Stomach (tissue), 8 donors: ENCODE measurements at regions not wholly inside any gene's neighbourhood (a gene's known extent, or its start where the extent isn't known, plus 50 kb on each side); places are given as distances from the start of the nearest gene placed in this dataset.
"Not testable (repeated sequence)": the region's sequence is repeated elsewhere in the genome, so short reads cannot be mapped to it uniquely, and the experiment has no call there.

ENCODE experiments used
- DNase-seq, 2 donors: peaks; one replicate each; pipeline versions ENCODE4 v3.0.0 to v3.0.0-alpha.2; 2013 to 2019
- H3K27ac ChIP-seq, 5 donors: fragments of 200-600 bp in 4 of 5; sonication (generic) in 4 of 5; one replicate each; pipeline ENCODE4 v1.5.1; 2013 to 2019; ENCODE audit warnings: mild to moderate bottlenecking in 1 of 5, moderate library complexity in 1 of 5
- H3K27me3 ChIP-seq, 3 donors: fragments of 200-600 bp; sonication (generic); one replicate each; pipeline ENCODE4 v1.5.1; 2017 to 2019; ENCODE audit warnings: mixed run types in 1 of 3
- H3K36me3 ChIP-seq, 4 donors: fragments of 200-600 bp; sonication (generic); 1 replicate in 3 of 4; 2 replicates in 1 of 4; pipeline ENCODE4 v1.5.1; 2016 to 2019
- H3K4me1 ChIP-seq, 4 donors: fragments of 200-600 bp; sonication (generic); one replicate each; pipeline ENCODE4 v1.5.1; 2016 to 2019
- H3K4me3 ChIP-seq, 4 donors: fragments of 200-600 bp; sonication (generic) in 3 of 4; one replicate each; pipeline ENCODE4 v1.5.1; 2016 to 2019; ENCODE audit warnings: mild to moderate bottlenecking in 1 of 4
- H3K9me3 ChIP-seq, 4 donors: fragments of 200-600 bp; sonication (generic); one replicate each; pipeline ENCODE4 v1.5.1; 2016 to 2019
- CTCF ChIP-seq, 7 experiments: fragments of 450-650 bp in 4 of 7; fragments of 200-600 bp in 3 of 7; sonication (generic) in 3 of 7; IDR thresholded peaks; one replicate each; pipeline ENCODE4 v1.5.1; 2016 to 2019; ENCODE audit warnings: antibody characterized with exemption in 7 of 7, control low read depth in 2 of 7, mild to moderate bottlenecking in 1 of 7
- EP300 ChIP-seq: sonication (generic); formaldehyde crosslinking; IDR thresholded peaks from one replicate; pipeline ENCODE4 v1.6.1; 2017; ENCODE audit warnings: antibody characterized with exemption
- POLR2A ChIP-seq, 4 donors: fragments of 450-650 bp; IDR thresholded peaks; one replicate each; pipeline ENCODE4 v1.6.1; 2016; ENCODE audit warnings: antibody characterized with exemption in 4 of 4, control low read depth in 2 of 4, mild to moderate bottlenecking in 1 of 4, moderate library complexity in 1 of 4
- POLR2AphosphoS5 ChIP-seq, 3 donors: sonication (generic); formaldehyde crosslinking; IDR thresholded peaks; one replicate each; pipeline ENCODE4 v1.6.1; 2016; ENCODE audit warnings: antibody characterized with exemption in 3 of 3
- WGBS, 5 donors: extraction: QIAGEN DNeasy Blood & Tissue Kit in 3 of 5; methylation state at CpG; one replicate each; pipeline versions ENCODE4 v1.1.5 to v1.1.7; 2013 to 2018; 5-methylcytosine and 5-hydroxymethylcytosine counted together
- intact Hi-C: fragments of 100-400 bp; cut with DNase I; formaldehyde crosslinking; loops from one replicate; pipeline ENCODE4 v1.15.1; 2023; ENCODE audit warnings: low total_unique reads
- donor health status: healthy with polysubstance abuse.
- donor health status: Bipolar disorder and iron deficiency.
- donor health status: healthy.

- Histone ChIP-seq H3K27me3 (no peaks in the 10 kb centered on the region), H3K9me3 (peaks cover 0 to 46% (median 34%) of the 10 kb centered on the region in 4 donors), H3K4me3 (no peak overlapping the region), H3K36me3 (no peaks in the 10 kb centered on the region), H3K27ac (no peak overlapping the region), H3K4me1 (no peaks in the 10 kb centered on the region)
- no peak for DNase-seq
- intact Hi-C loops, result no loop called here
- TF ChIP-seq CTCF (IDR thresholded peaks at IDR 0.05), result no peak
- TF ChIP-seq EP300, result no peak
- no peak for TF ChIP-seq POLR2A (IDR thresholded peaks at IDR 0.05)
- no peak for TF ChIP-seq POLR2AphosphoS5 (IDR thresholded peaks at IDR 0.05)
- 7 to 61% (median 55%) methylated on average over 1 of the region's 1 CpG for WGBS, 5 donors
These were observed 836.7 kb downstream of the SLITRK5 start for GRCh38 chr13:88507909-88508308.

- H3K27ac ChIP-seq, H3K4me1 ChIP-seq, H3K36me3 ChIP-seq, DNase-seq, H3K27me3 ChIP-seq, H3K4me3 ChIP-seq, intact Hi-C loops: not testable (repeated sequence)
- H3K9me3 ChIP-seq, result peaks cover 0 to 32% (median 20%) of the 10 kb centered on the region in 4 donors
- 83 to 98% (median 93%) methylated on average over 1 to 3 of the region's 3 CpGs for WGBS, 5 donors
These were observed 841.8 kb downstream of the SLITRK5 start for GRCh38 chr13:88512993-88513392.

GRCh38 chr13:88526186-88526852 is 855.1 kb downstream of the SLITRK5 start:
- H3K4me1 ChIP-seq, result no peaks in the 10 kb centered on the region
- H3K9me3 ChIP-seq, result no peaks in the 10 kb centered on the region
- TF ChIP-seq POLR2AphosphoS5 (IDR thresholded peaks at IDR 0.05) (no peak), CTCF (IDR thresholded peaks at IDR 0.05) (no peak), EP300 (no peak), POLR2A (IDR thresholded peaks at IDR 0.05) (no peak)
- WGBS, 5 donors, result 69 to 84% (median 75%) methylated on average over 6 of the region's 6 CpGs
- no peaks in the 10 kb centered on the region for H3K36me3 ChIP-seq
- H3K27me3 ChIP-seq, result no peaks in the 10 kb centered on the region
- H3K27ac ChIP-seq, result no peak overlapping the region
- DNase-seq, result peak in 1 of 2 donors; percentile 20
- intact Hi-C loops, result no loop called here
- H3K4me3 ChIP-seq, result no peak overlapping the region

GRCh38 chr13:88526853-88527215 is 855.7 kb downstream of the SLITRK5 start:
- 83 to 97% (median 94%) methylated on average over 6 of the region's 6 CpGs for WGBS, 5 donors
- no peak for DNase-seq
- H3K4me1 ChIP-seq, result no peaks in the 10 kb centered on the region
- intact Hi-C loops, result no loop called here
- no peak overlapping the region for H3K27ac ChIP-seq
- no peaks in the 10 kb centered on the region for H3K27me3 ChIP-seq
- no peaks in the 10 kb centered on the region for H3K9me3 ChIP-seq
- H3K36me3 ChIP-seq, result no peaks in the 10 kb centered on the region
- no peak overlapping the region for H3K4me3 ChIP-seq
- no peak for TF ChIP-seq POLR2AphosphoS5 (IDR thresholded peaks at IDR 0.05)
- TF ChIP-seq CTCF (IDR thresholded peaks at IDR 0.05), result no peak
- TF ChIP-seq POLR2A (IDR thresholded peaks at IDR 0.05), result no peak
- no peak for TF ChIP-seq EP300

GRCh38 chr13:88541994-88542393 is 870.8 kb downstream of the SLITRK5 start:
- Histone ChIP-seq H3K9me3 (no peaks in the 10 kb centered on the region), H3K36me3 (no peaks in the 10 kb centered on the region), H3K4me3 (no peak overlapping the region), H3K27ac (no peak overlapping the region), H3K27me3 (no peaks in the 10 kb centered on the region), H3K4me1 (no peaks in the 10 kb centered on the region)
- no peak for TF ChIP-seq CTCF (IDR thresholded peaks at IDR 0.05)
- TF ChIP-seq POLR2AphosphoS5 (IDR thresholded peaks at IDR 0.05), result no peak
- TF ChIP-seq POLR2A (IDR thresholded peaks at IDR 0.05), result no peak
- TF ChIP-seq EP300, result no peak
- DNase-seq, result no peak
- 90 to 100% (median 97%) methylated on average over 1 of the region's 1 CpG for WGBS, 5 donors
- intact Hi-C loops, result no loop called here
